WTC11 (cell line): ENCODE measurements at regions not wholly inside any gene's neighbourhood (a gene's known extent, or its start where the extent isn't known, plus 50 kb on each side); places are given as distances from the start of the nearest gene placed in this dataset.

Experiments used
- MXD4 ChIP-seq: fragments of 250-450 bp; sonication (Bioruptor Pico); IDR thresholded peaks from 2 replicates; pipeline ENCODE4 v1.8.0; 2021; ENCODE audit warnings: mild to moderate bottlenecking, moderate library complexity, borderline replicate concordance
- TF ChIP-seq, protein P1 (sequence below): sonication (generic); formaldehyde crosslinking; IDR thresholded peaks from 2 replicates; pipeline ENCODE4 v1.8.0; 2022; ENCODE audit warnings: mild to moderate bottlenecking, missing genetic modification reagents
- TF ChIP-seq, protein P2 (sequence below): fragments of 200-600 bp; IDR thresholded peaks from 2 replicates; pipeline ENCODE4 v1.8.0; 2022; ENCODE audit warnings: antibody characterized with exemption

DNA sequence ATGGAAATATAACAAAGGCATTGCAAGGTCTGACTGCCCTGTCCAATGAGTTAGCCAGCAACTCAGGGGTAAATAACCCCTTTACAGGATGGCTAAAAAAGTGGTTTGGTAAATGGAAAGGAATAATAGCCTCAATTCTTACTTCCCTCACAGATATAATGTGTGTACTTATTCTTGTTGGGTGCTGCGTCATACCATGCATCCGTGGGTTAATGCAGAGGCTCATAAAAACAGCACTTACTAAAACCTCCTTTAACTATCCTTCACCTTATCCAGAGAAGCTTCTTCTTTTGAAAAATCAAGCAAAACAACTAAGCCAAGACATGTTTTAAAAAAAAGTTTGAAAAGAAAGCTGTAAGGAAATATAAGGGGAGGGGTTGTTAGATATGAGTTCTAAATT lies 301.0 kb downstream of the PAPSS1 start:
- TF ChIP-seq, protein P1, sequence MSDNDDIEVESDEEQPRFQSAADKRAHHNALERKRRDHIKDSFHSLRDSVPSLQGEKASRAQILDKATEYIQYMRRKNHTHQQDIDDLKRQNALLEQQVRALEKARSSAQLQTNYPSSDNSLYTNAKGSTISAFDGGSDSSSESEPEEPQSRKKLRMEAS (CRISPR knock-in tag) = no peak
- TF ChIP-seq, protein P2, sequence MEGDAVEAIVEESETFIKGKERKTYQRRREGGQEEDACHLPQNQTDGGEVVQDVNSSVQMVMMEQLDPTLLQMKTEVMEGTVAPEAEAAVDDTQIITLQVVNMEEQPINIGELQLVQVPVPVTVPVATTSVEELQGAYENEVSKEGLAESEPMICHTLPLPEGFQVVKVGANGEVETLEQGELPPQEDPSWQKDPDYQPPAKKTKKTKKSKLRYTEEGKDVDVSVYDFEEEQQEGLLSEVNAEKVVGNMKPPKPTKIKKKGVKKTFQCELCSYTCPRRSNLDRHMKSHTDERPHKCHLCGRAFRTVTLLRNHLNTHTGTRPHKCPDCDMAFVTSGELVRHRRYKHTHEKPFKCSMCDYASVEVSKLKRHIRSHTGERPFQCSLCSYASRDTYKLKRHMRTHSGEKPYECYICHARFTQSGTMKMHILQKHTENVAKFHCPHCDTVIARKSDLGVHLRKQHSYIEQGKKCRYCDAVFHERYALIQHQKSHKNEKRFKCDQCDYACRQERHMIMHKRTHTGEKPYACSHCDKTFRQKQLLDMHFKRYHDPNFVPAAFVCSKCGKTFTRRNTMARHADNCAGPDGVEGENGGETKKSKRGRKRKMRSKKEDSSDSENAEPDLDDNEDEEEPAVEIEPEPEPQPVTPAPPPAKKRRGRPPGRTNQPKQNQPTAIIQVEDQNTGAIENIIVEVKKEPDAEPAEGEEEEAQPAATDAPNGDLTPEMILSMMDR = no peak
- no peak for TF ChIP-seq MXD4 (CRISPR knock-in tag)
